Activated CD4-positive, alpha-beta memory T cell treated with anti-CD3 and anti-CD28 coated beads for 36 hours (primary cell): ENCODE measurements at regions not wholly inside any gene's neighbourhood (a gene's known extent, or its start where the extent isn't known, plus 50 kb on each side); places are given as distances from the start of the nearest gene placed in this dataset.

Experiments used
- CTCF ChIA-PET: fragments of 350-600 bp; sonication (Branson Sonifier 250); formaldehyde crosslinking; loops from one replicate; lab custom pipeline; 2021; ENCODE audit warnings: antibody characterized with exemption, inconsistent platforms; lab: Charles Lee
- POLR2A ChIA-PET: fragments of 350-600 bp; sonication (Branson Sonifier 250); formaldehyde crosslinking; loops from one replicate; lab custom pipeline; 2021; ENCODE audit warnings: antibody characterized with exemption; lab: Charles Lee
- DNase-seq: peaks from one replicate; pipeline ENCODE4 v3.0.0-alpha.2; 2020
- H3K27ac Mint-ChIP-seq: one replicate; pipeline ENCODE4 v1.8.0; 2021; ENCODE audit warnings: mixed read lengths
- H3K27me3 Mint-ChIP-seq: one replicate; pipeline ENCODE4 v1.8.0; 2021; ENCODE audit warnings: mixed read lengths
- H3K36me3 Mint-ChIP-seq: one replicate; pipeline ENCODE4 v1.8.0; 2021; ENCODE audit warnings: mixed read lengths
- H3K4me1 Mint-ChIP-seq: one replicate; pipeline ENCODE4 v1.8.0; 2021; ENCODE audit warnings: low read depth, mixed read lengths
- H3K4me3 Mint-ChIP-seq: one replicate; pipeline ENCODE4 v1.8.0; 2021; ENCODE audit warnings: mild to moderate bottlenecking, mixed read lengths
- H3K9me3 Mint-ChIP-seq: one replicate; pipeline ENCODE4 v1.8.0; 2021; ENCODE audit warnings: mixed read lengths
- intact Hi-C: fragments of 100-400 bp; cut with micrococcal nuclease; formaldehyde crosslinking; loops from one replicate; pipeline ENCODE4 v1.15.1; 2023

GRCh38 chr12:107470645-107471044, 215.0 kb upstream of the PWP1 start:
- no peaks in the 10 kb centered on the region for H3K9me3 Mint-ChIP-seq
- DNase-seq: no peak
- H3K4me1 Mint-ChIP-seq: peaks cover 11% of the 10 kb centered on the region
- no peaks in the 10 kb centered on the region for H3K36me3 Mint-ChIP-seq
- H3K4me3 Mint-ChIP-seq: no peak overlapping the region
- no peaks in the 10 kb centered on the region for H3K27me3 Mint-ChIP-seq
- intact Hi-C loops: no loop called here
- ChIA-PET POLR2A (no interaction called here), CTCF (interaction anchor here (0.7 kb wide), 1 partner anchor 67 kb away, joined by 3 read pairs; no protein-coding TSS in a partner anchor)
- H3K27ac Mint-ChIP-seq: no peak overlapping the region

DNA sequence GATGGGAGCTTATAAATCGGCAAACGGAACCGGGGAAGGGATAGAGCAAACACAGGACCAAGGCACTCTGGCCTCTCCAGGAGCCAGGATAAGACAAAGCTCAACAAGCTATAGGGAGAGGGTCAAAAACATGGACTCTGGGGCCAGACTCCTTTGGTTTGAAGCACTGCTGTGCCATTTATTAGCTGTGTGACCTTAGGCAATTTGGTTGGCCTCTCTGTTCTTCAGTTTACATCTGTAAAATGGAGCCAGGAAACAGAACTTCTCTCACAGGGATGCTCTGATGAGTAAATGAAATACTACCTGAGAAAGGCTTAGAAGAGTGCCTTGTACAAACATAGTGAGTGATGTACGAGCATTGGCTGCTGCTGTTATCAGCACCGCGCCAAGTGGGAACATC, 213.3 kb upstream of the PWP1 start:
- ChIA-PET POLR2A (no interaction called here), CTCF (no interaction called here)
- intact Hi-C loops: no loop called here
- Mint-ChIP-seq H3K27ac (no peak overlapping the region), H3K27me3 (no peaks in the 10 kb centered on the region), H3K36me3 (no peaks in the 10 kb centered on the region), H3K4me1 (peaks cover 11% of the 10 kb centered on the region), H3K9me3 (no peaks in the 10 kb centered on the region), H3K4me3 (no peak overlapping the region)
- no peak for DNase-seq

DNA sequence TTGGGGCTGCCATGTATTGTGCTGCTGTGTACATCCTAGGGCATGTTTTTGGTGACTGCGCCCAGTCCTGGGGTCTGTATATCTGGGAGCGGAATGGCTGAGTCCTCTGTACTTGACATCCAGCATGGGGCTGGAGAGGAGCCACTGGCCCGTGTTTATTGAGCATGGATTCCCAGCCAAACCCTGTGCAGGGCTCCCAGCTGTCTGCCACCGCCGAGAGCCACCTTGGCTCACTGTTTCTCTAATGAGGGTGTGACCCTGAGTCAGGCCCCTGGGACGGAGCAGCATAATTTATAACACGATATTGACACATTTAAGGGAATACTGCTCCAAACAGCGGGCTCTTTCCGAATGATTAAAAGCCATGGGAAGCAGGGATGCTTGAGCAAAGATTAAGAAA, 211.5 kb upstream of the PWP1 start:
- H3K9me3 Mint-ChIP-seq: no peaks in the 10 kb centered on the region
- intact Hi-C loops: no loop called here
- POLR2A ChIA-PET: no interaction called here
- no peak overlapping the region for H3K27ac Mint-ChIP-seq
- no peak overlapping the region for H3K4me3 Mint-ChIP-seq
- CTCF ChIA-PET: no interaction called here
- DNase-seq: no peak
- H3K36me3 Mint-ChIP-seq: no peaks in the 10 kb centered on the region
- peaks cover 7% of the 10 kb centered on the region for H3K4me1 Mint-ChIP-seq
- no peaks in the 10 kb centered on the region for H3K27me3 Mint-ChIP-seq

DNA sequence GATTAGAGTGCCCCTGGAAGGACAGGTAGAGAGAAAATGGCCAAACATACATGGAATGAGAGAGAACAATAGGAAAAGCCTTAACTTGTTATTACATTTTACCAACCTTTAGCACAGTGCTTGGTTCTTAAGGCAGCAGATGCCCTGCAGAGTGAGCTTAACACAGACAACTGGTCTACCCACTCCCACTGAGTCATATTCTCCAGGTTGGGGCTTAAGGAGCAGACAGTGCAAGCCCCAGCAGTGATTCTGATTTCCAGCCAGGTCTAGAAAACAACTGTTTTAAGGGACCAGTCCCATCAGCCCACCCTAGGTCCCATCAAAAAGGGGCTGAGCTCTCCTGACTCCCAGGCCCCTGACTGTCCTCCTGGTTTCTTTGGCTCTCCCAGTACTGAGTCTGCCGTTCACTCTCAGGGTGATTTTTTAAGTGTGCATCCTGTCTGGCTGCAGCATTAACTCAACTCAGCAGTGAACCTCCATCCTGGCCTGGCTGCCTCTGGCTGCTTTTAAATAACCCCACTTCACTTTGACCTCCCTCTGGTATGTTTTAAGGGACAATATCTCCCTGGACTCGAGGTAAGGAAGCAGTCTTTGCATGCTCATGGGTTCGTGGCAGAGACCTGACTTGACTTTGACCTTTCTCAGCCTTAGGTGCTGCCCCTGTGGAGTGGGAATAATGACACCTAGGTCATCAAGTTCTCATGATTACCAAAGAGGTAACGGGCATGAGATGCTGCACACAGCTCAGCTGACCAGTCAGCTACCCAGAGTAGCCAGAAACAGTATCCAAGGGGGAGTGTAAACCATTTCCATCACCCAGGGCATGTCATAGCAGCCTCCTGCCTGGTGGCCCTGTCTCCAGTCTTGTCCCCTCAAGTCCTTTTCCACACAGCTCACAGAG, 210.7 kb upstream of the PWP1 start:
- no peaks in the 10 kb centered on the region for H3K27me3 Mint-ChIP-seq
- peak; percentile 23 for DNase-seq
- H3K9me3 Mint-ChIP-seq: no peaks in the 10 kb centered on the region
- peaks cover 7% of the 10 kb centered on the region for H3K4me1 Mint-ChIP-seq
- no peaks in the 10 kb centered on the region for H3K36me3 Mint-ChIP-seq
- POLR2A ChIA-PET: interaction anchor here (0.5 kb wide), 1 partner anchor 15 kb away, joined by 3 read pairs; no protein-coding TSS in a partner anchor
- CTCF ChIA-PET: interaction anchor here (1.3 kb wide), 1 partner anchor 133 kb away, joined by 3 read pairs; no protein-coding TSS in a partner anchor
- intact Hi-C loops: no loop called here
- no peak overlapping the region for H3K4me3 Mint-ChIP-seq
- no peak overlapping the region for H3K27ac Mint-ChIP-seq

- H3K27ac Mint-ChIP-seq: no peak overlapping the region
- no peak for DNase-seq
These were observed 209.7 kb upstream of the PWP1 start for GRCh38 chr12:107475900-107476299.

GRCh38 chr12:107477018-107477417, 208.6 kb upstream of the PWP1 start:
- POLR2A ChIA-PET: no interaction called here
- CTCF ChIA-PET: no interaction called here
- peaks cover 9% of the 10 kb centered on the region for H3K4me1 Mint-ChIP-seq
- no peaks in the 10 kb centered on the region for H3K9me3 Mint-ChIP-seq
- H3K27me3 Mint-ChIP-seq: no peaks in the 10 kb centered on the region
- H3K36me3 Mint-ChIP-seq: no peaks in the 10 kb centered on the region
- no peak for DNase-seq
- H3K27ac Mint-ChIP-seq: no peak overlapping the region
- intact Hi-C loops: no loop called here
- H3K4me3 Mint-ChIP-seq: no peak overlapping the region

More at GRCh38 chr12:107475900-107476299, 209.7 kb upstream of the PWP1 start:
- ChIA-PET CTCF (interaction anchor here (1.3 kb wide), 1 partner anchor 132 kb away, joined by 3 read pairs; no protein-coding TSS in a partner anchor), POLR2A (no interaction called here)
- Mint-ChIP-seq H3K36me3 (no peaks in the 10 kb centered on the region), H3K27me3 (no peaks in the 10 kb centered on the region), H3K4me1 (peaks cover 7% of the 10 kb centered on the region), H3K9me3 (no peaks in the 10 kb centered on the region), H3K4me3 (no peak overlapping the region)
- intact Hi-C loops: no loop called here

GRCh38 chr12:107477947-107478610, 207.5 kb upstream of the PWP1 start:
- Mint-ChIP-seq H3K27ac (no peak overlapping the region), H3K27me3 (no peaks in the 10 kb centered on the region), H3K4me1 (peaks cover 9% of the 10 kb centered on the region), H3K36me3 (no peaks in the 10 kb centered on the region), H3K9me3 (no peaks in the 10 kb centered on the region), H3K4me3 (no peak overlapping the region)
- CTCF ChIA-PET: no interaction called here
- POLR2A ChIA-PET: no interaction called here
- intact Hi-C loops: no loop called here
- DNase-seq: no peak

GRCh38 chr12:107478881-107479280, 206.7 kb upstream of the PWP1 start:
- no peak for DNase-seq
- no peak overlapping the region for H3K4me3 Mint-ChIP-seq
- H3K27me3 Mint-ChIP-seq: no peaks in the 10 kb centered on the region
- ChIA-PET CTCF (no interaction called here), POLR2A (no interaction called here)
- H3K36me3 Mint-ChIP-seq: no peaks in the 10 kb centered on the region
- H3K4me1 Mint-ChIP-seq: peaks cover 10% of the 10 kb centered on the region
- H3K27ac Mint-ChIP-seq: no peak overlapping the region
- intact Hi-C loops: no loop called here
- no peaks in the 10 kb centered on the region for H3K9me3 Mint-ChIP-seq

- Mint-ChIP-seq H3K4me3 (no peak overlapping the region), H3K27ac (no peak overlapping the region), H3K4me1 (peaks cover 17% of the 10 kb centered on the region), H3K36me3 (no peaks in the 10 kb centered on the region), H3K27me3 (no peaks in the 10 kb centered on the region), H3K9me3 (no peaks in the 10 kb centered on the region)
- ChIA-PET CTCF (no interaction called here), POLR2A (no interaction called here)
- intact Hi-C loops: no loop called here
- no peak for DNase-seq
These were observed 204.6 kb upstream of the PWP1 start for GRCh38 chr12:107480836-107481608.

- Mint-ChIP-seq H3K4me1 (peaks cover 31% of the 10 kb centered on the region), H3K27me3 (no peaks in the 10 kb centered on the region), H3K9me3 (no peaks in the 10 kb centered on the region), H3K36me3 (no peaks in the 10 kb centered on the region), H3K4me3 (no peak overlapping the region), H3K27ac (no peak overlapping the region)
- POLR2A ChIA-PET: no interaction called here
- CTCF ChIA-PET: interaction anchor here (1.1 kb wide), 1 partner anchor 310 kb away, joined by 3 read pairs; no protein-coding TSS in a partner anchor
- no peak for DNase-seq
- intact Hi-C loops: no loop called here
These were observed 201.4 kb upstream of the PWP1 start for GRCh38 chr12:107484230-107484629.

DNA sequence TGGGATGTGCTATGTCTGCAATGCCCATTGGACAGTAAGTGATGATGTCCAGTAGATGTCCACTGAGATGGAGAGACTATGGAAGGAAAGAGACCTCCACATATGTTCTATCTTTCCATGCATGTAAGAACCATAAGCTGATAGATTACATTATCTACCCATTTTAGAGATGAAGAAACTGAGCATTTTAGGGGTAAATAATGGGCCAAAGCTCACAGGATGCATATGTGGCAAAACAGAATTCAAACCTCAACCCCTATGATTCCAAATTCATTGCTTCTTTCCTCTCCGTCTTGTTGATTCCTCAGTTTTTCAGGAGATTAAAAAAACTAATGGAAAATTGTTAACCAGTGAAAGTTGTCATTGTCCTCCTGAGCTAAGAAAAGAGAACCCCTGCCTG, 200.7 kb upstream of the PWP1 start:
- Mint-ChIP-seq H3K27ac (no peak overlapping the region), H3K4me1 (peaks cover 31% of the 10 kb centered on the region), H3K9me3 (no peaks in the 10 kb centered on the region), H3K36me3 (no peaks in the 10 kb centered on the region), H3K4me3 (no peak overlapping the region), H3K27me3 (no peaks in the 10 kb centered on the region)
- POLR2A ChIA-PET: no interaction called here
- intact Hi-C loops: no loop called here
- no peak for DNase-seq
- CTCF ChIA-PET: no interaction called here

DNA sequence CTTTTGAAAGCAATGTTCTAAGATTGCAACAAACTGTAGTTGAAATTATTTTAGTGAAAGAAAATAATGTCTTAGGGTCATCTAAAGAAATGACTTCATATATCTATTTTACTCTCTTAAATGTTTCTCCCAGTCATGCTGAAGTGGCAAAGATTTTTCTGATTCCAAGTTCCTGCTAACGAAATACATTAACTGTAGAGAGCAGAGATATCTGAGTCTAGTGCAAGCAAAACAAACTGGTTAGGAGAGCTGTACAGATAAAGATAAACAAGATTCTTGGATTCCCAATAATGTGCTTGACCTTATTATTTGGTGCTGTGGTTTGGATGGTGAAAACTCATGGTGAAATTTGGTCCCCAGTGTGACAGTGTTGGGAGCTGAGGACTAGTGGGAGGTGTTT, 199.9 kb upstream of the PWP1 start:
- Mint-ChIP-seq H3K9me3 (no peaks in the 10 kb centered on the region), H3K27ac (no peak overlapping the region), H3K4me3 (no peak overlapping the region), H3K36me3 (no peaks in the 10 kb centered on the region), H3K27me3 (no peaks in the 10 kb centered on the region), H3K4me1 (peaks cover 33% of the 10 kb centered on the region)
- intact Hi-C loops: no loop called here
- DNase-seq: no peak
- ChIA-PET POLR2A (no interaction called here), CTCF (no interaction called here)
